GM18907 (cell line): ENCODE measurements at regions not wholly inside any gene's neighbourhood (a gene's known extent, or its start where the extent isn't known, plus 50 kb on each side); places are given as distances from the start of the nearest gene placed in this dataset.
"Not testable (repeated sequence)": the region's sequence is repeated elsewhere in the genome, so short reads cannot be mapped to it uniquely, and the experiment has no call there.

Experiments
- ATAC-seq: cut with Tn5 transposase; IDR thresholded peaks from one replicate; pipeline ENCODE4 v1.9.1; 2021; ENCODE audit warnings: mild to moderate bottlenecking, moderate library complexity; ENCODE audit not compliant: unreplicated experiment

GRCh38 chr1:70745199-70745598, 302.4 kb downstream of the PTGER3 start:
- ATAC-seq: peak; percentile 53

- not testable (repeated sequence) for ATAC-seq
Observed at GRCh38 chr1:70746062-70746461, 301.6 kb downstream of the PTGER3 start.

- ATAC-seq: not testable (repeated sequence)
Observed at GRCh38 chr1:70747123-70747522, 300.5 kb downstream of the PTGER3 start.

- ATAC-seq: not testable (repeated sequence)
Observed at GRCh38 chr1:70751676-70752287, 295.8 kb downstream of the PTGER3 start.

- ATAC-seq: no peak
Observed at GRCh38 chr1:70754701-70755100, 292.9 kb downstream of the PTGER3 start.

- no peak for ATAC-seq
Observed at GRCh38 chr1:70760154-70760553, 287.5 kb downstream of the PTGER3 start.

- ATAC-seq: no peak
Observed at GRCh38 chr1:70762386-70762785, 285.2 kb downstream of the PTGER3 start.

GRCh38 chr1:70764747-70765146, 282.9 kb downstream of the PTGER3 start:
- no peak for ATAC-seq

GRCh38 chr1:70767377-70767776, 280.2 kb downstream of the PTGER3 start:
- ATAC-seq: no peak

- no peak for ATAC-seq
Observed at GRCh38 chr1:70768216-70768615, 279.4 kb downstream of the PTGER3 start.

- no peak for ATAC-seq
Observed at GRCh38 chr1:70778056-70778762, 269.4 kb downstream of the PTGER3 start.

GRCh38 chr1:70778934-70779333, 268.7 kb downstream of the PTGER3 start:
- ATAC-seq: no peak

- no peak for ATAC-seq
Observed at GRCh38 chr1:70779571-70779970, 268.0 kb downstream of the PTGER3 start.

- no peak for ATAC-seq
Observed at GRCh38 chr1:70785287-70785686, 262.3 kb downstream of the PTGER3 start.

GRCh38 chr1:70790232-70790923, 257.2 kb downstream of the PTGER3 start:
- no peak for ATAC-seq

- ATAC-seq: not testable (repeated sequence)
Observed at GRCh38 chr1:70795064-70795463, 252.6 kb downstream of the PTGER3 start.

GRCh38 chr1:70796298-70796697, 251.3 kb downstream of the PTGER3 start:
- ATAC-seq: not testable (repeated sequence)

GRCh38 chr1:70802625-70803024, 245.0 kb downstream of the PTGER3 start:
- ATAC-seq: not testable (repeated sequence)

GRCh38 chr1:70805641-70806040, 242.0 kb downstream of the PTGER3 start:
- no peak for ATAC-seq

GRCh38 chr1:70807088-70807664, 240.4 kb downstream of the PTGER3 start:
- ATAC-seq: no peak

GRCh38 chr1:70809069-70809468, 238.5 kb downstream of the PTGER3 start:
- no peak for ATAC-seq

GRCh38 chr1:70811815-70812214, 235.8 kb downstream of the PTGER3 start:
- ATAC-seq: no peak
